SH-SY5Y (cell line): ENCODE measurements at regions not wholly inside any gene's neighbourhood (a gene's known extent, or its start where the extent isn't known, plus 50 kb on each side); places are given as distances from the start of the nearest gene placed in this dataset.

ENCODE experiments used
- GATA2 ChIP-seq: IDR thresholded peaks from 2 replicates; pipeline ENCODE4 v1.6.1; 2011; ENCODE audit warnings: mild to moderate bottlenecking, low read depth, low read length
- GATA3 ChIP-seq: IDR thresholded peaks from 2 replicates; pipeline ENCODE4 v1.6.1; 2011; ENCODE audit warnings: low read depth, mild to moderate bottlenecking, low read length, moderate library complexity

DNA sequence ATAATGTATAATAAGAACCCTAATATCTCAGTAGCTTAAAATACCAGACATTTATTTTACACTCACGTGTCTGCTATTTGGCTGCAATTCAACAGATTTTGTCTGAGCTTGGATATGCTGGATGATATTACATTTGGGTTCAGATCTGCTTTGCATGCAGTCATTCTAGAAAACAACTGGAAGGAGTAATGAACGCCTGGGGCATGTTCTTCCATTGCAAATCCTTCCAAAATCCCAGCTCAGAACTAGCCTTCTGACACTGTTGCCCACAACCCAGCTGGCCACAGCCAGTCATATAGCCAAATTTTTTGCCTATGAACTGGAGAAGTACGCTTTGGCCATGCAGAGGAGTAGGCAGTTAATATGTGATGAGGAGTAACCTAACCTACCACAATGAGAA, 597.8 kb upstream of the VRK2 start:
- TF ChIP-seq GATA2 (no peak), GATA3 (no peak)
